ENCODE measurements at regions not wholly inside any gene's neighbourhood (a gene's known extent, or its start where the extent isn't known, plus 50 kb on each side); places are given as distances from the start of the nearest gene placed in this dataset.

DNA sequence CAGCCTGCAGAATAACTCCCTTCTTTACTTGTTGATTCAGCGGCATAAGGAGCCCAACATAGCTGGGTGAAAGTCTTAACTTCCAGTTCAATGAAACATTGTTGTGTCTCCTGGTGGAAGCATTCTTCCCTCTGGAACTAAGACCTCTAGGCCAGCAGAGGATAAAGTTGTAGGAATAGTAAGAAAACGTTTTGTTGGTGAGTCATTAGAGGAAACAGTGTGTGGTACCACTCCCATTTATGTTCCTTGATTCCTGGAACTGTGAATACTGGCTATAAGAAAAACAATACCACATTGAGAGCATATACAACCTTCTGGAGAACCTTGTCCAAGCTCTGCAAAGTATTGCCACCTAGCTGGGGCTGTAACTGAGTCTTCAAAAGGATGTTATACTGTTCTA is 737.4 kb upstream of the ZP4 start:
- TF ChIP-seq POLR2A (IDR thresholded peaks at IDR 0.05) (no peak), CTCF (IDR thresholded peaks at IDR 0.05) (no peak)

Data from upper lobe of left lung (tissue), 4 donors.